ENCODE measurements at regions not wholly inside any gene's neighbourhood (a gene's known extent, or its start where the extent isn't known, plus 50 kb on each side); places are given as distances from the start of the nearest gene placed in this dataset.

DNA sequence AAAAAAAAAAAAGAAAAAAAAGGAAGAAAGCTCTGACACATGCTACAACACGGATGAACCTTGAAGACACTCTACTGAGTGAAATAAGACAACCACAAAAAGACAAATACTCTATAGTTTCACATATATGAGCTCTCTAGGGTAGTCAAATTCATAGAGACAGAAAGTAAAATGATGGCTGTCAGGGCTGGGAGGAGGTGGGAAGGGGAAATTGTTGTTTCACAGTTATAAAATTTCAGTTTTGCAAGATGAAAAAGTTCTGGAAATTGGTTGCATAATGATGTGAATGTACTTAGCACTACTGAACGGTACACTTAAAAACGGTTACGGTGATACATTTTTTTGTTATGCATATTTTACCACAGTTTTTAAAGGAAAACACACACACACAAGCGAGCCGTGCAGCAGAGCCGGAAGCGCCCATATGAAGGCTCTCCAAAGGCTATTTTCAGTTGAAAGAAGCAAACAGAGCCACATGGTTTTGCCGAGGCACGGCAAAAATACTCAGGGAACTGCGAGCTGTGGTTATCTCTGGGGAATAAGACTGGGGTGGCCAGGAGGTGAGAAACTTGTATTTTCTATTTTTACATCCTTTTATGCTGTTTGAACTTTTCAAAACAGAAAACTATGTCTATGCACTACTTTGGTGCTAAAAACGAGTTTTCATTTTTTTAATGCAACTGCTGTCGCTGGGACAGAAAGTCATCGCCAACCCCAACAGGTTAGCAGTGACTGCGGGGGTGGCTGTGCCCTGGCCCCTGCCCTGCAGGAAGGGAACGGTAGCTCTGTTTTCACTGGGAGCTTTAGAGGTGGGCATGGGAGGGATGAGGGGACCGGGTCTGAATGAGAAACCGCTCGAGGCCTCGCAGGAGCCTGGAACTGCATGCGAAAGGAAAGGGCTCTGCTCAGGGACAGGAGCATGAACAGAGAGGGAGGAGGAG lies 132.9 kb downstream of the OAT start:
- no peak overlapping the region for H3K27ac ChIP-seq (ENCODE audit: low read depth, low read length)
- no peaks in the 10 kb centered on the region for H3K36me3 ChIP-seq (ENCODE audit: control insufficient read depth, low read length)
- H3K4me3 ChIP-seq (ENCODE audit: low read length), result no peak overlapping the region
- no peaks in the 10 kb centered on the region for H3K9me3 ChIP-seq (ENCODE audit: control insufficient read depth, insufficient read depth, low read length)
- no peaks in the 10 kb centered on the region for H3K9me2 ChIP-seq (replicated peaks; ENCODE audit: control insufficient read depth, low read length)
- no peaks in the 10 kb centered on the region for H4K20me1 ChIP-seq (ENCODE audit: control insufficient read depth, insufficient read depth, low read depth, low read length)
- no peaks in the 10 kb centered on the region for H3K79me2 ChIP-seq (ENCODE audit: control insufficient read depth, low read length)
- H3K4me1 ChIP-seq (ENCODE audit: control insufficient read depth, low read length), result peaks cover 10% of the 10 kb centered on the region
- H3K27me3 ChIP-seq (ENCODE audit: control insufficient read depth, low read length), result peaks cover 13% of the 10 kb centered on the region; the same call in 1 of the 2 replicates
- TF ChIP-seq, protein P1, sequence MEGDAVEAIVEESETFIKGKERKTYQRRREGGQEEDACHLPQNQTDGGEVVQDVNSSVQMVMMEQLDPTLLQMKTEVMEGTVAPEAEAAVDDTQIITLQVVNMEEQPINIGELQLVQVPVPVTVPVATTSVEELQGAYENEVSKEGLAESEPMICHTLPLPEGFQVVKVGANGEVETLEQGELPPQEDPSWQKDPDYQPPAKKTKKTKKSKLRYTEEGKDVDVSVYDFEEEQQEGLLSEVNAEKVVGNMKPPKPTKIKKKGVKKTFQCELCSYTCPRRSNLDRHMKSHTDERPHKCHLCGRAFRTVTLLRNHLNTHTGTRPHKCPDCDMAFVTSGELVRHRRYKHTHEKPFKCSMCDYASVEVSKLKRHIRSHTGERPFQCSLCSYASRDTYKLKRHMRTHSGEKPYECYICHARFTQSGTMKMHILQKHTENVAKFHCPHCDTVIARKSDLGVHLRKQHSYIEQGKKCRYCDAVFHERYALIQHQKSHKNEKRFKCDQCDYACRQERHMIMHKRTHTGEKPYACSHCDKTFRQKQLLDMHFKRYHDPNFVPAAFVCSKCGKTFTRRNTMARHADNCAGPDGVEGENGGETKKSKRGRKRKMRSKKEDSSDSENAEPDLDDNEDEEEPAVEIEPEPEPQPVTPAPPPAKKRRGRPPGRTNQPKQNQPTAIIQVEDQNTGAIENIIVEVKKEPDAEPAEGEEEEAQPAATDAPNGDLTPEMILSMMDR (IDR thresholded peaks at IDR 0.05; ENCODE audit: low read depth, low read length, poor library complexity, severe bottlenecking), result no peak
- TF ChIP-seq EZH2phosphoT487 (IDR thresholded peaks at IDR 0.05; ENCODE audit: borderline replicate concordance, low read length), result no peak
- H3F3A ChIP-seq (ENCODE audit: control insufficient read depth, insufficient read depth), result no peaks in the 10 kb centered on the region
- H3K4me2 ChIP-seq (ENCODE audit: low read length), result peak overlapping the region; percentile 52

DNA sequence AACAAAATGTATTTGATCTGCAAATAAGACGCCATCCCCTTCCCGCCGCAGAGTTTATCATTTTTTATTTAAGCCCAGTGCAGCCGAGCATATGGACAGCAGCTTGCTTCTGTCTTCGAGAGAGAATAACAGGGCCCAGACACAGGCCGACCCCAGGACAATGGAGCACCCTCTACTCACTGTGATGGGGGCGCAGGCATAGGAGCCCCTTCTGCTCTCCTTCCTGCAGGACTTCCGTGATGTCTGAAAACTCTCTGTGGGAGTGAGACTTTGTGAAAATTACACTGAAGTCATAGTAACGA lies 134.8 kb downstream of the OAT start:
- Histone ChIP-seq H3F3A (ENCODE audit: control insufficient read depth, insufficient read depth) (no peaks in the 10 kb centered on the region), H3K27me3 (ENCODE audit: control insufficient read depth, low read length) (peaks cover 13% of the 10 kb centered on the region; the same call in 1 of the 2 replicates), H3K4me1 (ENCODE audit: control insufficient read depth, low read length) (peaks cover 10% of the 10 kb centered on the region), H3K36me3 (ENCODE audit: control insufficient read depth, low read length) (no peaks in the 10 kb centered on the region), H3K9me3 (ENCODE audit: control insufficient read depth, insufficient read depth, low read length) (no peaks in the 10 kb centered on the region), H3K9me2 (replicated peaks; ENCODE audit: control insufficient read depth, low read length) (no peaks in the 10 kb centered on the region), H3K79me2 (ENCODE audit: control insufficient read depth, low read length) (no peaks in the 10 kb centered on the region), H3K4me3 (ENCODE audit: low read length) (no peak overlapping the region), H4K20me1 (ENCODE audit: control insufficient read depth, insufficient read depth, low read depth, low read length) (no peaks in the 10 kb centered on the region), H3K4me2 (ENCODE audit: low read length) (no peak overlapping the region), H3K27ac (ENCODE audit: low read depth, low read length) (no peak overlapping the region)
- TF ChIP-seq EZH2phosphoT487 (IDR thresholded peaks at IDR 0.05; ENCODE audit: borderline replicate concordance, low read length), result no peak
- TF ChIP-seq, protein P1 (IDR thresholded peaks at IDR 0.05; ENCODE audit: low read depth, low read length, poor library complexity, severe bottlenecking), result no peak

DNA sequence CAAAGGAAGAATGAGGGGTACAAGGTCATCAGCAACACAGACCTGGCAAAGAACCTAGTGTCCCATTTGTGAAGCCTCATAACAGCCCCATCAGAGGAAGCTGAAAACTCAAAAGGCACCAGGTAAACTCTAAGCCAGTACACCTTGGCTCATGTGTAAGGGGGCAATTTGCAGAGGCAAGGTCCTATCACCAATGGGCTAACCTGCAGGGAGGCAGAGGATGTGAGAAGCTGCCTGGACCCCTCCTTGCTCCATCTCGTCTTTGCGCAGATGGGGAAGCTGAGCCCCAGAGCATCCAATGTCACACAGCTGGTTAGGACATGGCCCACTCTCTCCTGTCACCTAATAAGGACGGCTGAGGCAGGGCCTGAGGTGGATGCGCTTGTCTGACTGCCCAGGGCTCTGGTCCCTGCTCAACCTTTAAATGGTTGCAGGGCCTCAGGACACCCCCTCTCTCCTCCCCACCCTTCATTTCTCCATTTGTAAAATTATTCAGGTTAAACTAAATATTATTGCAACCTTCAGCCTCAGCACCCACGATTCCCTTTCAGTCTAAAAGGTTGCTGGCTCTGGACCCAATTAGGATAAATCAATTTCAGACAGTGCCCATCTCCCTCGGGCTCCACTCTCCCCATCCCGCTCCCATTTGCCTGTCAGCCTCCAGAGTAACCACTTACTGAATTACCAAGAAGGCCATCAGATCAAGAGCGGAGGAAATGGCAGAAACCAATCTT lies 135.3 kb downstream of the OAT start:
- Histone ChIP-seq H3F3A (ENCODE audit: control insufficient read depth, insufficient read depth) (no peaks in the 10 kb centered on the region), H3K79me2 (ENCODE audit: control insufficient read depth, low read length) (no peaks in the 10 kb centered on the region), H3K9me3 (ENCODE audit: control insufficient read depth, insufficient read depth, low read length) (no peaks in the 10 kb centered on the region), H3K36me3 (ENCODE audit: control insufficient read depth, low read length) (no peaks in the 10 kb centered on the region), H3K4me3 (ENCODE audit: low read length) (no peak overlapping the region), H3K9me2 (replicated peaks; ENCODE audit: control insufficient read depth, low read length) (no peaks in the 10 kb centered on the region), H3K27ac (ENCODE audit: low read depth, low read length) (no peak overlapping the region), H3K4me2 (ENCODE audit: low read length) (no peak overlapping the region), H3K27me3 (ENCODE audit: control insufficient read depth, low read length) (peaks cover 13% of the 10 kb centered on the region; the same call in 1 of the 2 replicates), H4K20me1 (ENCODE audit: control insufficient read depth, insufficient read depth, low read depth, low read length) (no peaks in the 10 kb centered on the region), H3K4me1 (ENCODE audit: control insufficient read depth, low read length) (peaks cover 10% of the 10 kb centered on the region)
- no peak for TF ChIP-seq EZH2phosphoT487 (IDR thresholded peaks at IDR 0.05; ENCODE audit: borderline replicate concordance, low read length)
- TF ChIP-seq, protein P1 (IDR thresholded peaks at IDR 0.05; ENCODE audit: low read depth, low read length, poor library complexity, severe bottlenecking), result no peak
